ENCODE measurements at regions not wholly inside any gene's neighbourhood (a gene's known extent, or its start where the extent isn't known, plus 50 kb on each side); places are given as distances from the start of the nearest gene placed in this dataset.

GRCh38 chr2:168307379-168307778 is 60.0 kb upstream of the STK39 start:
- H3K27me3 ChIP-seq (ENCODE audit: control insufficient read depth, insufficient read depth, low read length) = no peaks in the 10 kb centered on the region
- in situ Hi-C loops (cut with HindIII; ENCODE audit: low pct_unique_long_range_greater_than_20kb, low sequenced_read_pairs) = no loop called here
- no peak for ATAC-seq
- POLR2A ChIA-PET = no interaction called here
- no peak for DNase-seq (ENCODE audit: low read depth, low spot score)
- intact Hi-C loops (cut with micrococcal nuclease; ENCODE audit: unreplicated experiment) = no loop called here
- no TSS peak for BruUV-seq (replicated peaks)
- CTCF ChIA-PET = no interaction called here
- no peaks in the 10 kb centered on the region for H3K4me1 ChIP-seq (ENCODE audit: control insufficient read depth, insufficient read depth, low read length)
- H3K27ac ChIP-seq (ENCODE audit: low read length) = no peak overlapping the region
- H3K9me3 ChIP-seq (ENCODE audit: control insufficient read depth, insufficient read depth, low read depth, low read length) = no peaks in the 10 kb centered on the region
- no peak for TF ChIP-seq POLR2AphosphoS5 (IDR thresholded peaks at IDR 0.05; ENCODE audit: low read depth, low read length)
- TF ChIP-seq TCF7L2 (IDR thresholded peaks at IDR 0.05; ENCODE audit: low read depth, low read length) = no peak
- TF ChIP-seq SIN3A (IDR thresholded peaks at IDR 0.05; ENCODE audit: borderline replicate concordance, insufficient read depth, low read depth, low read length) = no peak
- TF ChIP-seq, protein P1, sequence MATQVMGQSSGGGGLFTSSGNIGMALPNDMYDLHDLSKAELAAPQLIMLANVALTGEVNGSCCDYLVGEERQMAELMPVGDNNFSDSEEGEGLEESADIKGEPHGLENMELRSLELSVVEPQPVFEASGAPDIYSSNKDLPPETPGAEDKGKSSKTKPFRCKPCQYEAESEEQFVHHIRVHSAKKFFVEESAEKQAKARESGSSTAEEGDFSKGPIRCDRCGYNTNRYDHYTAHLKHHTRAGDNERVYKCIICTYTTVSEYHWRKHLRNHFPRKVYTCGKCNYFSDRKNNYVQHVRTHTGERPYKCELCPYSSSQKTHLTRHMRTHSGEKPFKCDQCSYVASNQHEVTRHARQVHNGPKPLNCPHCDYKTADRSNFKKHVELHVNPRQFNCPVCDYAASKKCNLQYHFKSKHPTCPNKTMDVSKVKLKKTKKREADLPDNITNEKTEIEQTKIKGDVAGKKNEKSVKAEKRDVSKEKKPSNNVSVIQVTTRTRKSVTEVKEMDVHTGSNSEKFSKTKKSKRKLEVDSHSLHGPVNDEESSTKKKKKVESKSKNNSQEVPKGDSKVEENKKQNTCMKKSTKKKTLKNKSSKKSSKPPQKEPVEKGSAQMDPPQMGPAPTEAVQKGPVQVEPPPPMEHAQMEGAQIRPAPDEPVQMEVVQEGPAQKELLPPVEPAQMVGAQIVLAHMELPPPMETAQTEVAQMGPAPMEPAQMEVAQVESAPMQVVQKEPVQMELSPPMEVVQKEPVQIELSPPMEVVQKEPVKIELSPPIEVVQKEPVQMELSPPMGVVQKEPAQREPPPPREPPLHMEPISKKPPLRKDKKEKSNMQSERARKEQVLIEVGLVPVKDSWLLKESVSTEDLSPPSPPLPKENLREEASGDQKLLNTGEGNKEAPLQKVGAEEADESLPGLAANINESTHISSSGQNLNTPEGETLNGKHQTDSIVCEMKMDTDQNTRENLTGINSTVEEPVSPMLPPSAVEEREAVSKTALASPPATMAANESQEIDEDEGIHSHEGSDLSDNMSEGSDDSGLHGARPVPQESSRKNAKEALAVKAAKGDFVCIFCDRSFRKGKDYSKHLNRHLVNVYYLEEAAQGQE (IDR thresholded peaks at IDR 0.05; ENCODE audit: insufficient read depth in 1 of 2, low read depth in 2 of 2, low read length in 1 of 2) = no peak
- TF ChIP-seq CTCF (IDR thresholded peaks at IDR 0.05) = no peak
- H3K4me3 ChIP-seq (ENCODE audit: low read depth in 2 of 2, low read length in 2 of 2) = no peak overlapping the region
- H3K36me3 ChIP-seq (ENCODE audit: control insufficient read depth, insufficient read depth, low read length) = no peaks in the 10 kb centered on the region

DNA sequence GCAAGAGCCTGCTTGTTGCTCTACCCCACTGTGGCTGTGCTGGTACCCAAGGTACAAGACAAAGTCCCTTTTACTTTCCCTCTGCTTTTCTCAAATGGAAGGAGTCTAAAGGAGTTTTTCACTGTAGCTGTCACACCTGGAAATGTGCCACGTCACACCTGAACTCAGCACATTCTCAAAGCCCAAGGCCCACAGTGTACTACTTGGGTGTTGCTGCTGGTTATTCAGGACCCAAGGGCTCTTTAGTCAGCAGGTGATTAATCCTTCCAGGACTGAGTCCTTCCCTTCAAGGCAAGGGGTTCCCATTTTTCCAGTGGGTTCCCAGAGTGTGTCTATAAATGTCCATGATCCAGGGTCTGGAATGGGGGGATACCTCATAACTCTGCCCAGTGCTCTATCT is 63.2 kb upstream of the STK39 start:
- Histone ChIP-seq H3K27me3 (ENCODE audit: control insufficient read depth, insufficient read depth, low read length) (no peaks in the 10 kb centered on the region), H3K9me3 (ENCODE audit: control insufficient read depth, insufficient read depth, low read depth, low read length) (no peaks in the 10 kb centered on the region), H3K27ac (ENCODE audit: low read length) (no peak overlapping the region), H3K4me3 (ENCODE audit: low read depth in 2 of 2, low read length in 2 of 2) (no peak overlapping the region), H3K36me3 (ENCODE audit: control insufficient read depth, insufficient read depth, low read length) (no peaks in the 10 kb centered on the region), H3K4me1 (ENCODE audit: control insufficient read depth, insufficient read depth, low read length) (no peaks in the 10 kb centered on the region)
- intact Hi-C loops (cut with micrococcal nuclease; ENCODE audit: unreplicated experiment) (no loop called here), in situ Hi-C loops (cut with HindIII; ENCODE audit: low pct_unique_long_range_greater_than_20kb, low sequenced_read_pairs) (no loop called here)
- POLR2A ChIA-PET = no interaction called here
- TF ChIP-seq TCF7L2 (IDR thresholded peaks at IDR 0.05; ENCODE audit: low read depth, low read length) = no peak
- TF ChIP-seq SIN3A (IDR thresholded peaks at IDR 0.05; ENCODE audit: borderline replicate concordance, insufficient read depth, low read depth, low read length) = no peak
- no peak for TF ChIP-seq POLR2AphosphoS5 (IDR thresholded peaks at IDR 0.05; ENCODE audit: low read depth, low read length)
- TF ChIP-seq, protein P1 (IDR thresholded peaks at IDR 0.05; ENCODE audit: insufficient read depth in 1 of 2, low read depth in 2 of 2, low read length in 1 of 2) = no peak
- DNase-seq (ENCODE audit: low read depth, low spot score) (no peak), ATAC-seq (no peak)
- CTCF ChIA-PET = no interaction called here
- no TSS peak for BruUV-seq (replicated peaks)

Data from Panc1 (cell line).